NCI-H2081 treated with DMSO at 0.1 percent for 48 hours (cell line): ENCODE measurements at regions not wholly inside any gene's neighbourhood (a gene's known extent, or its start where the extent isn't known, plus 50 kb on each side); places are given as distances from the start of the nearest gene placed in this dataset.
A peak's percentile ranks its signal among the peaks of the same experiment; 100 is the strongest.
"Not testable (repeated sequence)": the region's sequence is repeated elsewhere in the genome, so short reads cannot be mapped to it uniquely, and the experiment has no call there.

Source experiments
- DNase-seq: peaks from one replicate; lab custom pipeline; 2025; lab: John Stamatoyannopoulos, UW

GRCh38 chr13:90946125-90946524 lies 401.4 kb upstream of the MIR17HG start:
- not testable (repeated sequence) for DNase-seq

DNA sequence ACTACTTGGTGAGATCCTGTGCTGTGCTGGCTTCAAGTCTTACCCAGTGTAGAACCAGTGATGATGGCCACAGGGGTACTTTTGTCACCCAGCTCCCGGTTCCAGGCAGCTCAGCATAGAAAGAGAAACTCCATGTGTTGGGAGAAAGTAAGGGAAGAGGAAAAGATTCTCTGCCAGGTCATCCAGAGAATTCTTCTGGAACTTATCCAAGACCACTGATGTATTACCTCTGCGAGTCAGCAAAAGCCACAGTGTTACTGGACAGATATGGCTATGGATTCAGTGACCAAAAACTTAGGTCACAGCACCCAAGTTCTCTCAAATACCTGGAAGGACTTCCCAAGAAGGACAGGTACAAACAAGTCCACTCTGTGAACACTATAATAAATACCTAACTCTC lies 399.5 kb upstream of the MIR17HG start:
- no peak for DNase-seq

DNA sequence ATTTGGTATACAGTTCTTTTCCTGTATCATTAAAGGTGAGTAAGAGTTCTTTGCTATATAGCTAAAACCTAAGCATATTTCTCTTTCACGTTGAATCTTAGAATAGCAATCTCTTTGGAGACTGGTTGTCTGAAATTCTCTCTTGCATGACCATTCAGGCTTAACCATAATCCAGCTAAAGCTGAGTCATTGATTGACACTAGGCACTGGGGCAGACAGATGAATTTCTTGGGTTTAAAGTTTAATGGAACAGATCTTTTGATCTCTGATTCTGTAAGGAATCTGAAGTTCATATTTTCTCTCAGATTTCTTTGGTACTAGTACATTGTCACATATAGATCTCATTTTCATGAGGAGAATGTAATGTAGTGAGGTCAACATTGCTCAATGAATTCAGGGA lies 397.3 kb upstream of the MIR17HG start:
- no peak for DNase-seq

- DNase-seq: no peak
Observed at GRCh38 chr13:90951663-90952062, 395.8 kb upstream of the MIR17HG start.

GRCh38 chr13:90952326-90952725 lies 395.2 kb upstream of the MIR17HG start:
- no peak for DNase-seq

GRCh38 chr13:90954605-90955195 lies 392.8 kb upstream of the MIR17HG start:
- no peak for DNase-seq

- DNase-seq: no peak
Observed at GRCh38 chr13:90956031-90956430, 391.5 kb upstream of the MIR17HG start.

- DNase-seq: no peak
Observed at GRCh38 chr13:90958866-90959265, 388.6 kb upstream of the MIR17HG start.

DNA sequence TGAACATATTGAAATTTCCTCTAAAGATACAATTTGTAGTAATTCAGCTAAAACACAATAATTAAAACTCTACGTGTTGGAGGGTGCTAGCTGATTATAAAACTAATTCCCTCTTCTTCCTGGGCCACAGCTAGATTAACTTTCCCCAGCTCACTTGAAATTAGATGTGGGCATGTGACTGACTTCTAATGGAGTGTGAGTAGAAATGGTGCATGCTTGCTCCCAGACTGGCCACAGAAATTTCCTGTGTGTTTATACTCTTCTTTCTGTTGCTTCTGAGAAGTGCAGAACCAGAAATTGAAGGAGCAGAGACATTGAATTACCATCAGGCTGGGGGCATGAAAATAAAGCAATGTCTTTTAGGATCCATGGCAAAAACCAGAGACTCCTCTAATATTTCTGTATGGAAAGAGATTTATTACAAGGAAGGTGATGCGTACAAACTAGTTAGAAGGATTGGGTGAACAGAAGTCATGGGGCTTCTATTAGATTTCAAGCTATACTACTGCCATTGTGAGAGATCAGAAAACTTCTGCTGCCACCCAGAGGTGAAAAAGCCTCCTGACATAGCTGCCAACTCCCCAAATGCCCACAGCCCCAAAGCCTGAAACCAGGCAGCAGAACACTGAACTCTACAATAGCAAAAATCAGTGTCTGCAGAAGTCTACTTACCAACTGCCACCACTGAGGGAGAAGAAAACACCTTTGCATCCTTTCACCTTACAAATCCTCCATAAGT lies 379.2 kb upstream of the MIR17HG start:
- no peak for DNase-seq

DNA sequence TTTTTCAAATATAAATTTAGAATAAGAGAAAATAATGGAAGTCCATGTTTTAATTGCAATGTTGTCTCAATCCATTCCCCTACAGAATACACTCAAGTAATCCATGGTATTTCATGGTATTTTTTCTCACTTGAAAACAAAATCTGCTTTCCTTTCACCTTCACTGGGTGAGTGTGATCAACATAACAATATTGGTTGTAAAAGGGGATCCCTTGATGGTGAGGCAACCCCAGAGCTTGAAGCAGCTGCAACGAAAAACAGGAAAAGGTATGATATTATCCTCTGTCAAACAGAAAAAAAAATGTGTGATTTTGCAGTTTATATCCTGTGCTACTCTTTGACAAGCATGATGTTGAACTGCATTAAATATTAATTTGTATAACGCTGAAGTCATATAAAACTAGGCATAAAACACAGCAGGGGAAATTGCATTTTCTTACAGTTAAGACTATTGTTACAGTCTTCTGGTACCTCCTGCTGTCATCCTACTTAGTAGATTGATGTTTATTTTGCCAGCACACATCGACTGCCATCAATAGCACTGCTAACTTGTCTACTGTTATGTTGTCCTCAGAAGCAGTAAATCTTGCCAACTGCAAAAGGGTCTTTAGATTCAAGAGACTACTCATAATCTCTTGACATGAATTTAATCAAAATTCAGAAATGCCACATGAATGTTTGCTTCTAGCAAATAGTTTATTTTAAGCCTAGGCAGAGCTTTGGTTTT lies 373.1 kb upstream of the MIR17HG start:
- DNase-seq: no peak

DNA sequence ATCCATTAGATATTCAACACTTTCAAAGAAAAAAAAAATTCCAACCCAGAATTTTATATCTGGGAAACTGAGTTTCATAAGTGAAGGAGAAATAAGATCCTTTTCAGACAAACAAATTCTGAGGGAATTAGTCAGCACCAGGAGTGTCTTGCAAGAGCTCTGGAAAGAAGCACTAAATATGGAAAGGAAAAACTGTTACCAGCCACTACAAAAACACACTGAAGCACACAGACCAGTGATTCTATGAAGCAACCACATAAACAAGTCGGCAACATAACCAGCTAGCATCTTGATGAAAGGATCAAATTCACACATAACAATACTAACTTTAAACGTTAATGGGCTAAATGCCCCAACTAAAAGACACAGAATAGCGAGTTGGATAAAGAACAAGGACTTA lies 368.4 kb upstream of the MIR17HG start:
- DNase-seq: no peak

GRCh38 chr13:90984756-90985155 lies 362.7 kb upstream of the MIR17HG start:
- no peak for DNase-seq

GRCh38 chr13:90995001-90995400 lies 352.5 kb upstream of the MIR17HG start:
- DNase-seq: no peak

DNA sequence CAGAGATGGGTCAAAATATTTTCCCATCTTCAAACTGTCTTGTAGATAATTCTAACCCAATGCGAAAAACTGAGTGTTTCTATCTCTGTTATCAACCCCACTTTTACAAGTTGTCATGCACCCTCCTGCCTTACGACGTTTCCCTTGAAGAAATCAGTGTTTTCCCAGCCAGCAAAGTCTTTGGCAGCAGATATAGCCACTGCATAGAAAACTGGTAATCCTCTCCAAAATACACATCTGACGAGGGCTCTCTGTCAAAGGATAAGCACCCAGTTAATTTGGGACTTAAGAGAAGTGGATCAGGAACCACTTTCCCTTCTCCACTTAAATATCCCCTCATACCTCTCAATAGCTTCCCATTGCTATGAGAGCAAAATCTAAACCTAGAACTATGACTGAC lies 351.9 kb upstream of the MIR17HG start:
- DNase-seq: no peak

- no peak for DNase-seq
Observed at GRCh38 chr13:90997951-90998350, 349.5 kb upstream of the MIR17HG start.

DNA sequence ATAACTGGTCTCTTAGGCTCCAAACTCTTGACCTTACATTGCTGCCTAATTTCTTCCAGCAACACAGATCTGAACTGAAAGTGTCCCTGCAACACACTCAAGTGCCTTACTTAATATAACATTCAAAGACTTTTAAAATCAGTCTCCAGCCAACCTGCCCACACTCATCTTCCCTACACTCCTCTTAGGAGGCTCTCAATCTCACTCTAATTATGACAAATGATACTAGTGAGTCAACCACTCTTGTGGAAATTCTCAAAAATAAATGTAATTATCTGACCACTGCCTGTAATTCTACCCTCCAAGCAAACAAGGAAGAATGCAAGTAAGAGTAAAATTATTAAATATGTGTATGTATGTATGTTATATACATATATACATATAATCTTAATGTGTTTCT lies 348.1 kb upstream of the MIR17HG start:
- no peak for DNase-seq

DNA sequence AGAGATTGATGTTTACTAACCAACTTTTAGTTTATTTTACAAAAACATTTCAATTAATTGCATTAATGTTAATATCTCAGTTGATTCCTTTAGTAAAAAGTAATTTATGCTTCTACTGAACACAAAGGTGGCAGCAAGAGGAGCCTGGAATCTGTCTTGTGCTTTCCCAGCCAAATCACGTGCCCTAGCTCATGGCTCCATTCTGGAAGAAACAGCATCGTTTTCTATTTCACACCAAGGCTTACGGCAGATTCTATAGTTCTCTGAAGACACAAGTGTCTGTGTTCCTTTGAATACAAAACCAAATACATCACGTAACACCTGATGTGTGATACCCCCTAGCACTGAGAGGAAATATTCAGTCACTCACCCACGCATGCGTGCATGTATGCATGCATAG lies 346.1 kb upstream of the MIR17HG start:
- no peak for DNase-seq

GRCh38 chr13:91014696-91015095 lies 332.8 kb upstream of the MIR17HG start:
- DNase-seq: no peak

- DNase-seq: peak; percentile 26
Observed at GRCh38 chr13:91017031-91017668, 330.3 kb upstream of the MIR17HG start.

DNA sequence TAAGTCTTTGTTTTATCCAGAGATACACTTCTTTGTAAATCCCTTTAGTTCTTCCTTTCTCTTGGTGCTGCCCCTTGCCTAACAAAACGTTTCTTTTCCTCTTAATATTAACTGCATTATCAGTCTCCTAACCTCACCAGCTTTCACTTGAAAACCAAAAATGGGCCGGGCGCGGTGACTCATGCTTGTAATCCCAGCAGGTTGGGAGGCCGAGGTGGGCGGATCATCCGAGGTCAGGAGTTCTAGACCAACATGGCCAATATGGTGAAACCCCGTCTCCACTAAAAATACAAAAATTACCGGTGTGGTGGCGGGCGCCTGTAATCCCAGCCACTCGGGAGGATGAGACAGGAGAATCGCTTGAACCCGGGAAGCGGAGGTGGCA lies 329.8 kb upstream of the MIR17HG start:
- no peak for DNase-seq

GRCh38 chr13:91020461-91021034 lies 326.9 kb upstream of the MIR17HG start:
- DNase-seq: no peak

- no peak for DNase-seq
Observed at GRCh38 chr13:91024157-91024792, 323.2 kb upstream of the MIR17HG start.
